ENCODE measurements at regions not wholly inside any gene's neighbourhood (a gene's known extent, or its start where the extent isn't known, plus 50 kb on each side); places are given as distances from the start of the nearest gene placed in this dataset.

DNA sequence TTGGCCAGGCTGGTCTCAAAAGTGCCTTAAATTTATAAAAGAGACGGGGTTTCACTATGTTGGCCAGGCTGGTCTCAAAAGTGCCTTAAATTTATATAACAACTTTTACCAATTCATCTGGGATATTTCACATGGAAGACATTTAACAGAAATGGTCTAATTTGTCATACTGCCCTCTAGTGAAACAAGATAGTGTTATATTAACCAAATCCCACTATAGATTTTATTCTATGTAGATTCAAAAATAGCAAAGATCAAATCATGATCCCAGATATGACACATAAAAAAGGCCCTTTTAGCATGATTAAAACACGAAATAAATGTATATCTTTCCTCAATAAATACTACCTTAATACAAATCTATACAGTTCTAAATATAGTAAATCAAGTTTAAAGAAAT lies 102.8 kb upstream of the TFAP2D start:
- H3K9me3 ChIP-seq = no peaks in the 10 kb centered on the region
- no peak overlapping the region for H3K4me3 ChIP-seq
- no peaks in the 10 kb centered on the region for H3K36me3 ChIP-seq
- TF ChIP-seq, protein P1, sequence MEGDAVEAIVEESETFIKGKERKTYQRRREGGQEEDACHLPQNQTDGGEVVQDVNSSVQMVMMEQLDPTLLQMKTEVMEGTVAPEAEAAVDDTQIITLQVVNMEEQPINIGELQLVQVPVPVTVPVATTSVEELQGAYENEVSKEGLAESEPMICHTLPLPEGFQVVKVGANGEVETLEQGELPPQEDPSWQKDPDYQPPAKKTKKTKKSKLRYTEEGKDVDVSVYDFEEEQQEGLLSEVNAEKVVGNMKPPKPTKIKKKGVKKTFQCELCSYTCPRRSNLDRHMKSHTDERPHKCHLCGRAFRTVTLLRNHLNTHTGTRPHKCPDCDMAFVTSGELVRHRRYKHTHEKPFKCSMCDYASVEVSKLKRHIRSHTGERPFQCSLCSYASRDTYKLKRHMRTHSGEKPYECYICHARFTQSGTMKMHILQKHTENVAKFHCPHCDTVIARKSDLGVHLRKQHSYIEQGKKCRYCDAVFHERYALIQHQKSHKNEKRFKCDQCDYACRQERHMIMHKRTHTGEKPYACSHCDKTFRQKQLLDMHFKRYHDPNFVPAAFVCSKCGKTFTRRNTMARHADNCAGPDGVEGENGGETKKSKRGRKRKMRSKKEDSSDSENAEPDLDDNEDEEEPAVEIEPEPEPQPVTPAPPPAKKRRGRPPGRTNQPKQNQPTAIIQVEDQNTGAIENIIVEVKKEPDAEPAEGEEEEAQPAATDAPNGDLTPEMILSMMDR (IDR thresholded peaks at IDR 0.05) = no peak
- ATAC-seq = no peak
- H3K27me3 ChIP-seq = no peaks in the 10 kb centered on the region
- intact Hi-C loops (cut with DNase I) = no loop called here
- no peak for DNase-seq
- H3K4me1 ChIP-seq = no peaks in the 10 kb centered on the region
- H3K27ac ChIP-seq = no peak overlapping the region

DNA sequence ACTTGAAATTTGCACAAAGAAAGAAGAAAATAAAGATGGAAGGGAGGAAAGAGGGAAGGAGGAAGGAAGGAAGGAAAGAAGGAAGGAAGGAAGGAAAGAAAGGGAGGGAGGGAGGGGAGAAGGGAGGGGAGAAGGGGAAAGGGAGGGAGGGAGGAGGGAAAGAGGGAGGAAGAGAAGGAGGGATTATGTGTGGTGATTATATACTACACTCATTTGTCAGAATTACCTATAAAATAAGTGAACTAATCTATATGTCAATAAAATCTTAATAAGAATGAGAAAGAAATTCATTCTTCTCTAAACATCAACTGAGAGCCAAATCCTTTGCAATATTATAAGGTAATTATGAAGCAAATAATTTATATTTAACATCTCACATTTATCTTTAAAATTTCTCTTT lies 77.9 kb upstream of the TFAP2D start:
- intact Hi-C loops (cut with DNase I) = no loop called here
- ATAC-seq = no peak

DNA sequence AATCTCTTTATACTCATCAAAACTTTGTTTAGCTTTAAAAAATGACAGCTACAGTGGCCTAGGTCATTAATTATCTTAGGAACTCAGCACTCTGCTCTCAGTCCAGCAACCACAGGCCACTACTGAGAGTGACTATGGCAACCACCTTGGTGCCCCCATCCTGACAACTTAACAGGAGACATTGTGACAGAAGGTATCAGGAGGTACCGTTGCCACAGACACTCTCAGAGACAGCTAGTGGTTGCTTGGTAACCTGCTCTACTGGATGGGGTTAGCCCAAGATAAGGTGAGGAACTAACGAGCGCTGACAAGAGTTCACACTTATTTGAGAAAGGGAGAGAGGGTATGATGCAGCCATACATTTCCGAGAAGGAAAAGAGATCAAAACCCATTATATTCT lies 76.1 kb upstream of the TFAP2D start:
- Histone ChIP-seq H3K27ac (no peak overlapping the region), H3K9me3 (no peaks in the 10 kb centered on the region), H3K4me3 (no peak overlapping the region), H3K27me3 (no peaks in the 10 kb centered on the region), H3K4me1 (no peaks in the 10 kb centered on the region), H3K36me3 (no peaks in the 10 kb centered on the region)
- DNase-seq = no peak
- TF ChIP-seq, protein P1 (IDR thresholded peaks at IDR 0.05) = no peak
- intact Hi-C loops (cut with DNase I) = no loop called here
- ATAC-seq = no peak

More for the DNA sequence above, 77.9 kb upstream of the TFAP2D start:
- no peaks in the 10 kb centered on the region for H3K36me3 ChIP-seq
- TF ChIP-seq, protein P1 (IDR thresholded peaks at IDR 0.05) = no peak
- no peaks in the 10 kb centered on the region for H3K27me3 ChIP-seq
- no peak for DNase-seq
- H3K9me3 ChIP-seq = no peaks in the 10 kb centered on the region
- H3K27ac ChIP-seq = no peak overlapping the region
- no peaks in the 10 kb centered on the region for H3K4me1 ChIP-seq
- no peak overlapping the region for H3K4me3 ChIP-seq

DNA sequence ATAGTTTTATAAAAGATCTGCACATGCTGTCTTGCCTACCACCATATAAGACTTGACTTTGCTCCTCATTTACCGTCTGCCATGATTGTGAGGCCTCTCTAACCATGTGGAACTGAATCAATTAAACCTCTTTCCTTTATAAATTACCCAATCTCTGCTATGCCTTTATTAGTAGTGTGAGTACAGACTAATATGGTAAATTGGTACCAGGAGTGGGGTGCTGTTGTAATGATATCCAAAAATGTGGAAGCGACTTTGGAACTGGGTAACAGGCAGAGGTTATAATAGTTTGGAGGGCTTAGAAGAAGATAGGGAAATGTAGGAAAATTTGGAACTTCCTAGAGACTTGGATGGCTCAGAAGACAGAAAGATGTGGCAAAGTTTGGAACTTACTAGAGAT lies 64.2 kb upstream of the TFAP2D start:
- TF ChIP-seq, protein P1 (IDR thresholded peaks at IDR 0.05) = no peak
- DNase-seq (no peak), ATAC-seq (no peak)
- Histone ChIP-seq H3K27ac (no peak overlapping the region), H3K9me3 (peaks cover 0 to 24% of the 10 kb centered on the region in 2 donors), H3K4me1 (no peaks in the 10 kb centered on the region), H3K4me3 (no peak overlapping the region), H3K36me3 (no peaks in the 10 kb centered on the region), H3K27me3 (no peaks in the 10 kb centered on the region)
- intact Hi-C loops (cut with DNase I) = no loop called here

DNA sequence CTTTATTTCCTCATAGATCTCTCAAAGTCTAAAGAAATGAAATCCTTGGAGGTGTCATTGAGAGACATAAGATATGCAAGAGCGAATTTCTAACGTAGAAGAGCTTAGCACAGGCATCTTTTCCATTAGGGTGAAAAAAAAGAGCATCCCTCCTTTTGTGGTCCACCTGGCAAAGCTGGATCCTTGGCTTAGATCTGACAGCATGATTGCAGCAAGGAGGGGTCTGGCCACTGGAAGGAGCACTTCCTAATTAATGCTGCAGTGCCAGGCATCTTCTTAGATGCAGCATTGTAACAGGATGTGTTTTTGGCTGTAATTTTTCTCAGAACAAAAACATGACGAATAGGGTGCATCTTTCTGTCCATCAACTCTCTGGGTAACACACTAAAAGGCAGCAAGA lies 60.1 kb upstream of the TFAP2D start:
- H3K27ac ChIP-seq = no peak overlapping the region
- peaks cover 0 to 21% of the 10 kb centered on the region in 2 donors for H3K9me3 ChIP-seq
- TF ChIP-seq, protein P1 (IDR thresholded peaks at IDR 0.05) = no peak
- no peak overlapping the region for H3K4me3 ChIP-seq
- H3K4me1 ChIP-seq = no peaks in the 10 kb centered on the region
- no peaks in the 10 kb centered on the region for H3K27me3 ChIP-seq
- no peaks in the 10 kb centered on the region for H3K36me3 ChIP-seq
- intact Hi-C loops (cut with DNase I) = no loop called here
- DNase-seq = no peak
- no peak for ATAC-seq
